Left ventricle myocardium inferior (tissue), 1 donor: ENCODE measurements at regions not wholly inside any gene's neighbourhood (a gene's known extent, or its start where the extent isn't known, plus 50 kb on each side); places are given as distances from the start of the nearest gene placed in this dataset.
"Not testable (repeated sequence)": the region's sequence is repeated elsewhere in the genome, so short reads cannot be mapped to it uniquely, and the experiment has no call there.

Experiments used
- DNase-seq: peaks from one replicate; pipeline ENCODE4 v3.0.0-alpha.2; 2020
- H3K27ac ChIP-seq: fragments of 200-600 bp; replicated peaks from 2 replicates; pipeline ENCODE4 v1.8.0; 2021
- H3K27me3 ChIP-seq: fragments of 200-600 bp; 2 replicates; pipeline ENCODE4 v1.8.0; 2021; ENCODE audit warnings: low read depth
- H3K36me3 ChIP-seq: fragments of 200-600 bp; 2 replicates; pipeline ENCODE4 v1.8.0; 2021
- H3K4me1 ChIP-seq: fragments of 200-600 bp; 2 replicates; pipeline ENCODE4 v1.8.0; 2021
- H3K4me3 ChIP-seq: fragments of 200-600 bp; 2 replicates; pipeline ENCODE4 v1.8.0; 2021; ENCODE audit warnings: mild to moderate bottlenecking, moderate library complexity
- H3K9me3 ChIP-seq: fragments of 200-600 bp; replicated peaks from 2 replicates; pipeline ENCODE4 v1.8.0; 2021
- CTCF ChIP-seq: fragments of 200-600 bp; IDR thresholded peaks from 2 replicates; pipeline ENCODE4 v1.8.0; 2021; ENCODE audit warnings: antibody characterized with exemption, mild to moderate bottlenecking, borderline replicate concordance
- intact Hi-C: fragments of 100-400 bp; cut with micrococcal nuclease; formaldehyde crosslinking; loops from one replicate; pipeline ENCODE4 v1.11.0; 2022
- donor health status: DM: no; HTN: yes; CAD: no; lungs with severe emphysema.

- peaks cover 24% of the 10 kb centered on the region for H3K9me3 ChIP-seq
- H3K4me3 ChIP-seq, result no peak overlapping the region
- no peak for DNase-seq
- no peaks in the 10 kb centered on the region for H3K27me3 ChIP-seq
- intact Hi-C loops, result no loop called here
- TF ChIP-seq CTCF, result no peak
- no peak overlapping the region for H3K27ac ChIP-seq
- no peaks in the 10 kb centered on the region for H3K4me1 ChIP-seq
- no peaks in the 10 kb centered on the region for H3K36me3 ChIP-seq
Measured at GRCh38 chr14:48275301-48275700, 599.9 kb upstream of the MDGA2 start.

GRCh38 chr14:48274826-48275225 is 599.4 kb upstream of the MDGA2 start:
- Histone ChIP-seq H3K27ac (peak overlapping the region; percentile 12), H3K4me3 (no peak overlapping the region), H3K36me3 (no peaks in the 10 kb centered on the region), H3K4me1 (no peaks in the 10 kb centered on the region), H3K27me3 (no peaks in the 10 kb centered on the region), H3K9me3 (peaks cover 24% of the 10 kb centered on the region)
- intact Hi-C loops, result no loop called here
- DNase-seq, result no peak
- no peak for TF ChIP-seq CTCF

GRCh38 chr14:48267926-48268325 is 592.5 kb upstream of the MDGA2 start:
- intact Hi-C loops, result not testable (repeated sequence)

GRCh38 chr14:48266201-48266600 is 590.8 kb upstream of the MDGA2 start:
- H3K9me3 ChIP-seq, DNase-seq, H3K27ac ChIP-seq, H3K27me3 ChIP-seq, H3K4me1 ChIP-seq, H3K36me3 ChIP-seq, H3K4me3 ChIP-seq, intact Hi-C loops: not testable (repeated sequence)

More at GRCh38 chr14:48267926-48268325, 592.5 kb upstream of the MDGA2 start:
- not testable (repeated sequence) for H3K27ac ChIP-seq, H3K27me3 ChIP-seq, H3K4me3 ChIP-seq, DNase-seq, H3K4me1 ChIP-seq, H3K36me3 ChIP-seq, H3K9me3 ChIP-seq

- TF ChIP-seq CTCF, result no peak
- no peak overlapping the region for H3K4me3 ChIP-seq
- no peaks in the 10 kb centered on the region for H3K9me3 ChIP-seq
- intact Hi-C loops, result no loop called here
- no peaks in the 10 kb centered on the region for H3K36me3 ChIP-seq
- H3K4me1 ChIP-seq, result no peaks in the 10 kb centered on the region
- no peak overlapping the region for H3K27ac ChIP-seq
- H3K27me3 ChIP-seq, result no peaks in the 10 kb centered on the region
- DNase-seq, result no peak
Measured at GRCh38 chr14:48261436-48261835, 586.0 kb upstream of the MDGA2 start.

- H3K4me3 ChIP-seq, H3K27ac ChIP-seq, H3K9me3 ChIP-seq, H3K36me3 ChIP-seq, DNase-seq, intact Hi-C loops, H3K27me3 ChIP-seq, H3K4me1 ChIP-seq: not testable (repeated sequence)
Measured at GRCh38 chr14:48260394-48261295, 585.2 kb upstream of the MDGA2 start.

GRCh38 chr14:48259876-48260275 is 584.5 kb upstream of the MDGA2 start:
- not testable (repeated sequence) for DNase-seq

GRCh38 chr14:48259232-48259631 is 583.8 kb upstream of the MDGA2 start:
- H3K27me3 ChIP-seq, H3K36me3 ChIP-seq, intact Hi-C loops, H3K4me1 ChIP-seq, H3K4me3 ChIP-seq, DNase-seq, H3K27ac ChIP-seq, H3K9me3 ChIP-seq: not testable (repeated sequence)

More at GRCh38 chr14:48259876-48260275, 584.5 kb upstream of the MDGA2 start:
- intact Hi-C loops, H3K27me3 ChIP-seq, H3K27ac ChIP-seq, H3K36me3 ChIP-seq, H3K4me3 ChIP-seq, H3K9me3 ChIP-seq, H3K4me1 ChIP-seq: not testable (repeated sequence)

GRCh38 chr14:48258703-48259102 is 583.3 kb upstream of the MDGA2 start:
- H3K4me1 ChIP-seq, H3K9me3 ChIP-seq, H3K27ac ChIP-seq, intact Hi-C loops, H3K36me3 ChIP-seq, DNase-seq, H3K27me3 ChIP-seq, H3K4me3 ChIP-seq: not testable (repeated sequence)
